Endodermal cell (in vitro differentiated cells): ENCODE measurements at regions not wholly inside any gene's neighbourhood (a gene's known extent, or its start where the extent isn't known, plus 50 kb on each side); places are given as distances from the start of the nearest gene placed in this dataset.

Experiments
- DNase-seq: peaks from one replicate; pipeline ENCODE4 v3.0.0-alpha.2; 2017
- H3K27ac ChIP-seq: 2 replicates; pipeline ENCODE4 v1.5.1; 2013; ENCODE audit warnings: mild to moderate bottlenecking, low read depth, low read length, moderate library complexity
- H3K27me3 ChIP-seq: 2 replicates; pipeline ENCODE4 v1.6.1; 2013; ENCODE audit warnings: mild to moderate bottlenecking, low read length, moderate library complexity; ENCODE audit not compliant: insufficient read depth, control insufficient read depth, poor library complexity, severe bottlenecking
- H3K36me3 ChIP-seq: 2 replicates; pipeline ENCODE4 v1.7.0; 2013; ENCODE audit warnings: mild to moderate bottlenecking, low read length, moderate library complexity; ENCODE audit not compliant: control insufficient read depth, insufficient read depth
- H3K4me1 ChIP-seq: one replicate; pipeline ENCODE4 v1.7.0; 2013; ENCODE audit warnings: low read length; ENCODE audit not compliant: control insufficient read depth, insufficient read depth
- H3K4me3 ChIP-seq: 2 replicates; pipeline ENCODE4 v1.5.1; 2013; ENCODE audit warnings: mild to moderate bottlenecking, low read length, moderate library complexity
- H3K9ac ChIP-seq: 2 replicates; pipeline ENCODE4 v1.6.1; 2013; ENCODE audit warnings: mild to moderate bottlenecking, low read length, moderate library complexity; ENCODE audit not compliant: poor library complexity, severe bottlenecking; ENCODE audit errors: extremely low read depth
- H3K9me3 ChIP-seq: 2 replicates; pipeline ENCODE4 v1.6.1; 2013; ENCODE audit warnings: mild to moderate bottlenecking, low read length, moderate library complexity; ENCODE audit not compliant: control insufficient read depth
- H3K27ac Mint-ChIP-seq: 2 replicates; pipeline ENCODE4 v1.8.0; 2020; ENCODE audit warnings: mixed read lengths
- H3K27me3 Mint-ChIP-seq: 2 replicates; pipeline ENCODE4 v1.8.0; 2021; ENCODE audit warnings: mild to moderate bottlenecking, mixed read lengths; ENCODE audit not compliant: insufficient read depth
- H3K36me3 Mint-ChIP-seq: 2 replicates; pipeline ENCODE4 v1.8.0; 2020; ENCODE audit warnings: low read depth, mixed read lengths
- H3K4me1 Mint-ChIP-seq: 2 replicates; pipeline ENCODE4 v1.8.0; 2020; ENCODE audit warnings: mixed read lengths
- H3K4me3 Mint-ChIP-seq: 2 replicates; pipeline ENCODE4 v1.8.0; 2020; ENCODE audit warnings: mild to moderate bottlenecking, moderate library complexity, mixed read lengths
- H3K9me3 Mint-ChIP-seq: 2 replicates; pipeline ENCODE4 v1.8.0; 2020; ENCODE audit warnings: mild to moderate bottlenecking, mixed read lengths
- WGBS, 2 experiments: methylation state at CpG; one replicate each; pipeline versions ENCODE4 v1.1.5 to v1.1.7; 2013; ENCODE audit warnings: missing lambda C conversion rate in 2 of 2, mixed read lengths in 1 of 2; ENCODE audit not compliant: insufficient coverage in 1 of 2, insufficient read length in 1 of 2; 5-methylcytosine and 5-hydroxymethylcytosine counted together
- TF ChIP-seq, protein P1 (sequence below): fragments of 200-600 bp; sonication (generic); conservative IDR thresholded peaks from 2 replicates; pipeline ENCODE4 v1.5.0; 2021; ENCODE audit warnings: antibody characterized with exemption, mild to moderate bottlenecking

DNA sequence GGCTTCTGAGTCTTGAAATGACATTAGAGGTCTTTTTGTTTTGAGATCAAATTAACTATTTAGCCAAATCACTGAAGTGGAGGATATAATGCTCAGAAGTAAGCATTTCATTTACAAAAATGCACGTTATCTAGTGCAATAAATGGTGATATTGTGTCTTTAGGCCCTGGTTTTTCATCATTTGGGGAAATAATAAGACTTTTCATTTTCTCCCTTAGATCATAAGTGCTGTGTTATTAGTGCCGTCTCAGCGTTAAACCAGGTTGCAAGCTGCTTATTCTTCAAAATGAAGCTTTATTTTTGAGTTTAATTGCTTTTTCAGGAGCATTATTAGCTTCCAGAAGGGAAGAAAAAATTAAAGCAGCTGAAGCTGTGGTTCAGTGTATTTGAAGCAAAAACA lies 1416.8 kb upstream of the GOT2 start:
- Histone ChIP-seq H3K27me3 (no peaks in the 10 kb centered on the region), H3K36me3 (no peaks in the 10 kb centered on the region), H3K4me3 (no peak overlapping the region), H3K9me3 (peaks cover 5% of the 10 kb centered on the region), H3K27ac (no peak overlapping the region), H3K9ac (no peak overlapping the region), H3K4me1 (no peaks in the 10 kb centered on the region)
- H3K27ac Mint-ChIP-seq, result no peak overlapping the region
- 77 to 100% methylated on average over 1 to 3 of the region's 3 CpGs for WGBS, 2 experiments
- H3K36me3 Mint-ChIP-seq, result peaks cover 7% of the 10 kb centered on the region
- H3K4me1 Mint-ChIP-seq, result no peaks in the 10 kb centered on the region
- peaks cover 22% of the 10 kb centered on the region for H3K9me3 Mint-ChIP-seq
- no peak overlapping the region for H3K4me3 Mint-ChIP-seq
- TF ChIP-seq, protein P1, sequence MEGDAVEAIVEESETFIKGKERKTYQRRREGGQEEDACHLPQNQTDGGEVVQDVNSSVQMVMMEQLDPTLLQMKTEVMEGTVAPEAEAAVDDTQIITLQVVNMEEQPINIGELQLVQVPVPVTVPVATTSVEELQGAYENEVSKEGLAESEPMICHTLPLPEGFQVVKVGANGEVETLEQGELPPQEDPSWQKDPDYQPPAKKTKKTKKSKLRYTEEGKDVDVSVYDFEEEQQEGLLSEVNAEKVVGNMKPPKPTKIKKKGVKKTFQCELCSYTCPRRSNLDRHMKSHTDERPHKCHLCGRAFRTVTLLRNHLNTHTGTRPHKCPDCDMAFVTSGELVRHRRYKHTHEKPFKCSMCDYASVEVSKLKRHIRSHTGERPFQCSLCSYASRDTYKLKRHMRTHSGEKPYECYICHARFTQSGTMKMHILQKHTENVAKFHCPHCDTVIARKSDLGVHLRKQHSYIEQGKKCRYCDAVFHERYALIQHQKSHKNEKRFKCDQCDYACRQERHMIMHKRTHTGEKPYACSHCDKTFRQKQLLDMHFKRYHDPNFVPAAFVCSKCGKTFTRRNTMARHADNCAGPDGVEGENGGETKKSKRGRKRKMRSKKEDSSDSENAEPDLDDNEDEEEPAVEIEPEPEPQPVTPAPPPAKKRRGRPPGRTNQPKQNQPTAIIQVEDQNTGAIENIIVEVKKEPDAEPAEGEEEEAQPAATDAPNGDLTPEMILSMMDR, result no peak
- no peak for DNase-seq
- H3K27me3 Mint-ChIP-seq, result no peaks in the 10 kb centered on the region

DNA sequence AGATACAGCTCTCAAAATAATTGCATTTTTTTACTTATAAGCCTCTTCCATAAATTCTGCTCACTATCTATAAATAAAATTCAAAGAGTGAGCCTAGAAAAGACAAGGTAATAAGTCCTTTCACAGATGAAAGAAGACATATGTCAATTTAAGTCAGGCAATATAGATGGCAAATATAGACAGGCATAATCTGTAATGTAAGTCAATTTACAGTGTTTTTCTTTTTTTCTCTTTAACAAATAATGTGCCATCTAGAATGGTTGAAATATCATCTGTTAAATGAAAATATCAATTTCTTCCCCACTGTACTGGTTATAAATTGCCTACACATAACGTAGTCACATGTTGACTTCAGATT lies 1409.2 kb upstream of the GOT2 start:
- peaks cover 22% of the 10 kb centered on the region for H3K9me3 Mint-ChIP-seq
- H3K36me3 Mint-ChIP-seq, result peaks cover 4% of the 10 kb centered on the region
- H3K9me3 ChIP-seq, result peaks cover 9% of the 10 kb centered on the region
- H3K27me3 Mint-ChIP-seq, result no peaks in the 10 kb centered on the region
- WGBS, 2 experiments, result 100% methylated on average over 1 of the region's 1 CpG; no CpG with 5 or more reads in 1 of the 2 experiments
- no peaks in the 10 kb centered on the region for H3K27me3 ChIP-seq
- no peaks in the 10 kb centered on the region for H3K36me3 ChIP-seq
- TF ChIP-seq, protein P1, result no peak
- DNase-seq, result no peak
- peaks cover 3% of the 10 kb centered on the region for H3K4me1 Mint-ChIP-seq
- H3K9ac ChIP-seq, result no peak overlapping the region
- no peak overlapping the region for H3K4me3 ChIP-seq
- H3K27ac Mint-ChIP-seq, result peak overlapping the region; percentile 48
- no peak overlapping the region for H3K4me3 Mint-ChIP-seq
- H3K27ac ChIP-seq, result no peak overlapping the region
- no peaks in the 10 kb centered on the region for H3K4me1 ChIP-seq

DNA sequence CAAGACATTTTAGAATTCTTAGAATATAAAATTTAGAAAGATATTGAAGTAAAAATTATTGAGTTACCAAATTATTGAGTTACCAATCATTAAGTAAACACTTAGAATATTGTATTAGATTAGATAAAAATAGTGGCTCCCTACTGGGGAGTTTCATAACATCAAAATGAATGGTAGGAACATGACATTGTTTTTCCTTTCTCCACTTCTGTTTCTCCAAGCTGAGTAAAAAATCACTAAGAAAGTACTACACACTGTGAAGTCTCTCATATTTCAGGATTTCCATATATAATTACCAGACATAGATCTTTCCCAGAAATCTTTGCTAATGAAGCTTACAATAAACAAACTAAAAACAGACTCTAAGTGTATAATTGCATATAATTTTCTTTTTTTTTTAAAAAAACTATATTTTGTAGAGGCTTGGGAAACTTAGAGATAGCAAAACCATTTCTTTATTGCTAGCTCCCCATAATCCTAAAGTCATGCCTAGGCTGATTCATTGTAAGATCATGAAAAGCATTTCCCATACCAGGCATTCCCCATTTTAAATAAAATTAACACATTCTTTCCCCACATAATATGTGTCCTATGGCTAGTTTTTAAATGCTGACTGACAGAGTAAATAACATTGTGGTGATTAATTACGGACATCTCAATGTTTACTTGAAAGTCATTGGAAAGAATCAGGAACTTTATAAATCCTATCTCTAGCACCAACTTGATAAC lies 1408.7 kb upstream of the GOT2 start:
- Mint-ChIP-seq H3K27me3 (no peaks in the 10 kb centered on the region), H3K4me3 (no peak overlapping the region), H3K36me3 (peaks cover 2% of the 10 kb centered on the region), H3K27ac (peak overlapping the region; percentile 48), H3K4me1 (peaks cover 3% of the 10 kb centered on the region), H3K9me3 (peaks cover 22% of the 10 kb centered on the region)
- no peak overlapping the region for H3K9ac ChIP-seq
- H3K27ac ChIP-seq, result no peak overlapping the region
- TF ChIP-seq, protein P1, result no peak
- WGBS, 2 experiments, result 88% methylated on average over 1 of the region's 1 CpG; no CpG with 5 or more reads in 1 of the 2 experiments
- H3K27me3 ChIP-seq, result no peaks in the 10 kb centered on the region
- H3K4me3 ChIP-seq, result no peak overlapping the region
- no peak for DNase-seq
- H3K4me1 ChIP-seq, result no peaks in the 10 kb centered on the region
- peaks cover 14% of the 10 kb centered on the region for H3K9me3 ChIP-seq
- no peaks in the 10 kb centered on the region for H3K36me3 ChIP-seq
